ENCODE measurements at regions not wholly inside any gene's neighbourhood (a gene's known extent, or its start where the extent isn't known, plus 50 kb on each side); places are given as distances from the start of the nearest gene placed in this dataset.

DNA sequence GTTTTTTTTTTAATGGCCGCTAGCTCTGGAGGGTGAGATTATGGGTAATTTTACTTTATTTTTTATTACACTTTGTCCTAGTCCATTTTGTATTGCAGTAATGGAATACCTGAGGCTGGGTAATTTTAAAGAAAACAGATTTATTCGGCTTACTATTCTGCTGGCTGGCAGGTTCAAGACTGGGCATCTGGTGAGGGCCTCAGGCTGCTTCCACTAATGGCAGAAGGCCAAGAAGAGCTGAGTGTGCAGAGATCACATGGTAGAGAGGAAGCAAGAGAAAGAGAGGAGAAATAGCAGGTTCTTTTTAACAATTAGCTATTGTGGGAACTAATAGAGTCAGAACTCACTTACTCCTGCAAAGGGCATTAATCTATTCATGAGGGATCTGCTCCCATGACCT is 52.4 kb upstream of the ARHGAP28 start:
- TF ChIP-seq, protein P1, sequence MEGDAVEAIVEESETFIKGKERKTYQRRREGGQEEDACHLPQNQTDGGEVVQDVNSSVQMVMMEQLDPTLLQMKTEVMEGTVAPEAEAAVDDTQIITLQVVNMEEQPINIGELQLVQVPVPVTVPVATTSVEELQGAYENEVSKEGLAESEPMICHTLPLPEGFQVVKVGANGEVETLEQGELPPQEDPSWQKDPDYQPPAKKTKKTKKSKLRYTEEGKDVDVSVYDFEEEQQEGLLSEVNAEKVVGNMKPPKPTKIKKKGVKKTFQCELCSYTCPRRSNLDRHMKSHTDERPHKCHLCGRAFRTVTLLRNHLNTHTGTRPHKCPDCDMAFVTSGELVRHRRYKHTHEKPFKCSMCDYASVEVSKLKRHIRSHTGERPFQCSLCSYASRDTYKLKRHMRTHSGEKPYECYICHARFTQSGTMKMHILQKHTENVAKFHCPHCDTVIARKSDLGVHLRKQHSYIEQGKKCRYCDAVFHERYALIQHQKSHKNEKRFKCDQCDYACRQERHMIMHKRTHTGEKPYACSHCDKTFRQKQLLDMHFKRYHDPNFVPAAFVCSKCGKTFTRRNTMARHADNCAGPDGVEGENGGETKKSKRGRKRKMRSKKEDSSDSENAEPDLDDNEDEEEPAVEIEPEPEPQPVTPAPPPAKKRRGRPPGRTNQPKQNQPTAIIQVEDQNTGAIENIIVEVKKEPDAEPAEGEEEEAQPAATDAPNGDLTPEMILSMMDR (optimal IDR thresholded peaks at IDR 0.05 in 1 of 3, IDR thresholded peaks at IDR 0.05 in 1 of 3, conservative IDR thresholded peaks at IDR 0.05 in 1 of 3; ENCODE audit: extremely low read depth in 1 of 3, insufficient read depth in 2 of 3, low read length in 3 of 3): no peak
- TF ChIP-seq EZH2 (IDR thresholded peaks at IDR 0.05; ENCODE audit: low read length): no peak
